Brain microvascular endothelial cell (primary cell): ENCODE measurements at regions not wholly inside any gene's neighbourhood (a gene's known extent, or its start where the extent isn't known, plus 50 kb on each side); places are given as distances from the start of the nearest gene placed in this dataset.

ENCODE experiments used
- DNase-seq: peaks from one replicate; pipeline ENCODE4 v3.0.0-alpha.2; 2020
- H3K27ac ChIP-seq: fragments of 250-450 bp; sonication (Bioruptor Pico); 2 replicates; pipeline ENCODE4 v1.5.1; 2020; ENCODE audit warnings: mild to moderate bottlenecking, moderate library complexity
- H3K27me3 ChIP-seq: fragments of 250-450 bp; sonication (Bioruptor Pico); replicated peaks from 2 replicates; pipeline ENCODE4 v1.5.1; 2020; ENCODE audit warnings: mild to moderate bottlenecking
- H3K36me3 ChIP-seq: fragments of 250-450 bp; sonication (Bioruptor Pico); replicated peaks from 2 replicates; pipeline ENCODE4 v1.5.1; 2020; ENCODE audit warnings: mild to moderate bottlenecking
- H3K4me3 ChIP-seq: 2 replicates; pipeline ENCODE4 v1.5.1; 2011; ENCODE audit warnings: low read depth, mild to moderate bottlenecking, control low read depth, low read length, moderate library complexity
- CTCF ChIP-seq: IDR thresholded peaks from 2 replicates; pipeline ENCODE4 v1.5.1; 2011; ENCODE audit warnings: low read depth, mild to moderate bottlenecking, moderate library complexity, low read length, control low read depth, inconsistent platforms; ENCODE audit errors: missing control alignments
- in situ Hi-C: cut with HindIII; loops from 2 replicates; pipeline ENCODE4 v1.10.0; 2017; ENCODE audit warnings: low sequenced_read_pairs, low pct_ligation_motif_present

DNA sequence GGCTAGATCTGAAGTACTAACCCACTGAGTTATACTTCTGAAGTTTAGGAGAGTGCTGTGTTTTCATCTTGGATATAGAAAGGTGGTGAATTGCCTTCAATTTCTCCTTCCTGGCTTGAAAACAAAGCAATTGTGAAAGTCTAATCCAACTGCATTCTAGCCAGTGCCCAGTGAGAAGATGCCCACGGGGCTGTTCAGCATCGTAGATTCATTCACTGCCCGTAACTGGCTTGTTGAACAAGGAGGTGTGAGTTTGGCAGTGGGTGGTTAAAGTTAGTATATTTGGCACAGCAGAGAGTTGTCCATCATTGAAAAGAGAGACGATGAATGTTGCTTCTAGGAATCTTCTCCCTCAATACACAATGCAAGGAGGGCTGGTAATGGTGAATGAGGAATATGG, 82.3 kb upstream of the RND3 start:
- H3K4me3 ChIP-seq = no peak overlapping the region
- no peaks in the 10 kb centered on the region for H3K36me3 ChIP-seq
- TF ChIP-seq CTCF = no peak
- in situ Hi-C loops = no loop called here
- no peaks in the 10 kb centered on the region for H3K27me3 ChIP-seq
- H3K27ac ChIP-seq = no peak overlapping the region
- no peak for DNase-seq

GRCh38 chr2:150567771-150568301, 80.4 kb upstream of the RND3 start:
- in situ Hi-C loops = no loop called here
- no peaks in the 10 kb centered on the region for H3K36me3 ChIP-seq
- H3K27ac ChIP-seq = no peak overlapping the region
- H3K27me3 ChIP-seq = no peaks in the 10 kb centered on the region
- no peak overlapping the region for H3K4me3 ChIP-seq
- no peak for DNase-seq
- no peak for TF ChIP-seq CTCF

DNA sequence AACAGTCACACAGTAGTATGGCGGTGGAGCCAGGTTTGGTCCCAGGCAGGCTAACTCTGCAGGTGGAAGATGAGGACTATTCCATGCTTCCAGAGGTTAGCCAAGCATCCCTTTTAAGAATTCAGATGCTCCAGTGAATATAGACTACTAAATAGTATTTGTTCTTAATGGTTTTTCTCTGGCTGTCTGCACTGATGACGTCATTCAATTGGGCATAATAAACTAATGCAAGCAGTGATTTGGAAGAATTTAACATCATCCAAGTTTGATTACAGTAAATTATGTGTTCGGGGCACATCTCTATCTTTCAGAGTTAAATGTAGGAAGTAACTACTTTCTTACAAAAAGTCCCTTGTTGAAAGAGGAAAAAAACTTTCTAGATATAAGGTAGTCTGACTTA, 78.8 kb upstream of the RND3 start:
- H3K27ac ChIP-seq = no peak overlapping the region
- no peak overlapping the region for H3K4me3 ChIP-seq
- no peak for DNase-seq
- no peak for TF ChIP-seq CTCF
- H3K27me3 ChIP-seq = no peaks in the 10 kb centered on the region
- H3K36me3 ChIP-seq = no peaks in the 10 kb centered on the region
- in situ Hi-C loops = no loop called here

DNA sequence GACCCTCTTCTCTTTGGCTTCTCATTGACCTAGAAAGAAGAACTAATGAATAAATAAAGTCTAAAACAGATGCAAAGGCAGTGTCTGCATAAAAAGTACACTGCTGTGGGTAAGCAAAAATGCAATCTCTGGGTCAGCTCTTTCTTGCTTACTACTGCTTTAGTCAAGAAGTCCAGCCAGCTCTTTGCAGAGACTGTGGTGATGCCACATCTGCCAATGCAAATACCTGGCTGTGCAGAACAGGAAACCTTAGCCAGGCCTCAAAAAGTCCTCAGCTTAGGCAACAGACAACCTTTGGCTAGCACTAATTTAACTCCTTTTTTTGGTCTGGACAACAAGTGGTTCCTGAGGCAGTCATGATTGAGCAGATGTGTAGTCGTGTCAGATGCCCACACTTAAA, 73.6 kb upstream of the RND3 start:
- Histone ChIP-seq H3K36me3 (no peaks in the 10 kb centered on the region), H3K4me3 (no peak overlapping the region), H3K27ac (no peak overlapping the region), H3K27me3 (no peaks in the 10 kb centered on the region)
- no peak for DNase-seq
- in situ Hi-C loops = no loop called here
- no peak for TF ChIP-seq CTCF

- H3K4me3 ChIP-seq = no peak overlapping the region
- no peak overlapping the region for H3K27ac ChIP-seq
- TF ChIP-seq CTCF = no peak
- in situ Hi-C loops = no loop called here
- no peaks in the 10 kb centered on the region for H3K36me3 ChIP-seq
- DNase-seq = no peak
- no peaks in the 10 kb centered on the region for H3K27me3 ChIP-seq
Observed at GRCh38 chr2:150557020-150557600, 69.6 kb upstream of the RND3 start.

DNA sequence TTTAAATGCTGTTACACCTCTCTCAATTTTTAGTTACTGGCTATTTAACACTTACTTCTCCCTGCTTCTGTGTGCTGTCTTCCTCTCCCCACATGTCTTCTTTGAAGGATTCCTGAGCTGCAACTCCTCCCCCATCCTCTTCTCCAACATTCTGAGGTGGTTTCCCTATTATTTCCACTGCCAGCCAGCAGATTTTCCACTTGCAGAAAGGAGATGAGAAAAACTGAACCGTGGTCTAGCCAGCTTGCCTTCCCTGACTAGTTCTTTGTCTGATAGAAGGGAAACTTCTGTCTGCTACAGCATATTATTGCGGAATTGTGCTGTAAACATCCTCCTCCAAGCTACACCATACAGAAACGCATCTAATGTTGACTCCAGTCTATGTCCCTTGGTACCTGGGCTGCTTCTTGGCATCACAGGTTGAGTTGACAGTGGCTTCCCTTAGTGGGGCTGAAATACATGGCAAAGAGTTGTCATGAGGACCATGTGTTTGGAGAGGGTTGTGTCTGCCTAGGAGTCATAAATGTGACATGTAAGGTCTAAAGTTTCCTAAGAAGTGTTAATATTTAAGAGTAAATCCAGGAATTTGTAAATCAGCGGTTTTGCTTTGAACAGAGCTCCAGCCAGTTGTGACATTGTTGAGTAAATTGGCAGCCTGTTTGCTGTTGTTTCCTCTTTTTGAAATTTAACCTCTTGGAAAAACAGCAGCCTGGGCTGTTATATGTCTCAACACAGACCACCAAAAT, 68.3 kb upstream of the RND3 start:
- Histone ChIP-seq H3K27ac (no peak overlapping the region), H3K36me3 (no peaks in the 10 kb centered on the region), H3K27me3 (no peaks in the 10 kb centered on the region), H3K4me3 (no peak overlapping the region)
- no peak for TF ChIP-seq CTCF
- in situ Hi-C loops = no loop called here
- no peak for DNase-seq
